ENCODE measurements at regions not wholly inside any gene's neighbourhood (a gene's known extent, or its start where the extent isn't known, plus 50 kb on each side); places are given as distances from the start of the nearest gene placed in this dataset.

- no peak for DNase-seq
These were observed 80.0 kb upstream of the FREM2 start for GRCh38 chr13:38606699-38607535.

DNA sequence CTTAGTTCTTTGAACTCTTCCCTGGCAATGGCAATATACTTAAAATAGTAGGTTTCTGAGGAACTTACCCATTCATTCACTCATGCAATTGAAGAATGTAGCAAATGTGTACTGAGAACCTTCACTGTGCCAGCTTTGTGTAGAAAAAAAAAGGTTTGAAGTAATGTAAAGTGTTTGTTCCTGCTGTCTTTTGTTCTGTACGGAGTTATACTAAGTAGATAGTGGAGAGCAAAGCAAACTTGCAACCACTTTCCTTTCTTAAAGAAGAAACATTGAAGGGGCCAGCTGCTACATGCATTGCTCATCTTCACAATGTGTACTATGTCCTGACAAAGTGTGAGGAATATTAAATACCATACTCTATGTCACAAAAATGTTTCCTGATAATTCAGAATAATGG, 68.9 kb upstream of the FREM2 start:
- DNase-seq = no peak

- DNase-seq = no peak
These were observed 68.5 kb upstream of the FREM2 start for GRCh38 chr13:38618336-38618735.

- no peak for DNase-seq
These were observed 68.0 kb upstream of the FREM2 start for GRCh38 chr13:38618881-38619280.

DNA sequence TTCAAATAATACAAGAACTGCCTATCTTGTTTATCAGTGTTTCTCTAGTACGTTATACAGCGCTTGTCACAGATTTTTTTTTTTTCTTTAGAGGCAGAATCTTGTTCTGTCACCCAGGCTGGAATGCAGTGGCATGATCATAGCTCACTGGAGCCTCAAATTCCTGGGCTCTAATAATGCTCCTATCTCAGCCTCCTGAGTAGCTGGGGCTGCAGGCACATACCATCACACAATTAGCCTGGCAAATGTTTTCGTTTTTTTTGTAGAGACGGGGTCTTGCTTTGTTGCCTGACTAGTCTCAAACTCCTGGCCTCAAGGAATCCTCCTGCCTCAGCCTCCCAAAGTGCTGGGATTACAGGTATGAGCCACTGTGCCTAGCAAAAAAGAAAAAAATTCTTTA, 66.0 kb upstream of the FREM2 start:
- DNase-seq = no peak

DNA sequence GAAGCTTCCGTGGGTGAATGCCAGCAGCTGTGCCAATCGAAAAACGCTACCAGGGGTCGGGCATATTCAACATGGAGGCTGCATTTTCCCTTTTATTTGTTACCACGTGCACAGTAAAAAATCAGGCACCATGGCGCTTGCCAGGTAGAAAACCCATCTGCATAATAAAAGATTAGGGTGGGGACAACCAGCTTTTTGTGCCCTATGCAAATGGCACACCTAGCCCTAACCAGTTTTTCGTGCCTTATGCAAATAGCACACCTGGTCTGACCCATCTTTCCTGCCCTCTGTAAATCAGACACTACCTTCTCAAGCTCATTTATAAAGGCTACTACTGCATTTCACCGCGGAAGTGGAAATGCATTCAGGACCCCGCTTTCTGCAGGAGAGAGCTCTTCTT, 62.1 kb upstream of the FREM2 start:
- no peak for DNase-seq

- DNase-seq = no peak
These were observed 58.3 kb upstream of the FREM2 start for GRCh38 chr13:38628554-38628953.

DNA sequence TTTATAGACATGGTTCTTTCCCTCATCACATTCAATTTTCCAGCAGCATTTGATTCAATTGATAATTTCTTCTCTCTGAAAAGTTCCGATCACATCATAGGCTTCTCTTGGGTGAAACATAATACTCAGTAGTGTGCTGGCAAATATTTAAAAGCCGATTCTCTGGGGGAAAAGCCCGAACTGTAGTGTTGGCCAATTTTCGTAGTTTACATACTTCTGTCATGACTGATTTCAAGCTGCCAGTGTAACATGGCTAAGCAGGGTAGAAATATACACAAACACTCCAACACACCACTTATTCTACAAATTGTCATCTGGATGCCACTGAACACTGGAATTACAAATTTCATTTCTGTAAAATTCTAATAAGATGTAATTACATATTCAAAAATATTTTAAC, 56.1 kb upstream of the FREM2 start:
- no peak for DNase-seq

GRCh38 chr13:38635030-38635429, 51.8 kb upstream of the FREM2 start:
- no peak for DNase-seq

- no peak for DNase-seq
These were observed 50.8 kb upstream of the FREM2 start for GRCh38 chr13:38636073-38636472.

DNA sequence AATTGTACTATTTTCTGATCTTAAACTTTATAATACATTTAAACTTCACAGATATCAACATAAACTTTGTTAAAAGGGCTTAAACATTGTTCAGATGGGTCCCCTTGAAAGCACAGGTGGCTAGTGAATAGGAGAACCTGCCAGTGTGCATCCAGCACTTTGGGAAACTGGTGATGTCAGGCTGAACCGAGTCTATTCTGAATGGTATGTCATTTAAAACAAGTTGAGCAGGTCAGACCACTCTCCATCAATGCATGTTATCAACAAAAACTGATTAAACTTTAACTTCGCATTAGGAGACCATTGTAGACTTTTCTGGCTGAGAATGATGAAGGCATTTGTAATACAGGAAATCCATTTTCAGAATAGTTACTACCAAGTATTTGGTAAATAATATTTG, 50.1 kb upstream of the FREM2 start:
- peak; percentile 68 for DNase-seq
